Limb (tissue), 2 donors: ENCODE measurements at regions not wholly inside any gene's neighbourhood (a gene's known extent, or its start where the extent isn't known, plus 50 kb on each side); places are given as distances from the start of the nearest gene placed in this dataset.
"Not testable (repeated sequence)": the region's sequence is repeated elsewhere in the genome, so short reads cannot be mapped to it uniquely, and the experiment has no call there.

Source experiments
- DNase-seq, 2 donors: peaks; one replicate each; pipeline ENCODE4 v3.0.0-alpha.2; 2016; ENCODE audit errors: extremely low spot score in 2 of 2

DNA sequence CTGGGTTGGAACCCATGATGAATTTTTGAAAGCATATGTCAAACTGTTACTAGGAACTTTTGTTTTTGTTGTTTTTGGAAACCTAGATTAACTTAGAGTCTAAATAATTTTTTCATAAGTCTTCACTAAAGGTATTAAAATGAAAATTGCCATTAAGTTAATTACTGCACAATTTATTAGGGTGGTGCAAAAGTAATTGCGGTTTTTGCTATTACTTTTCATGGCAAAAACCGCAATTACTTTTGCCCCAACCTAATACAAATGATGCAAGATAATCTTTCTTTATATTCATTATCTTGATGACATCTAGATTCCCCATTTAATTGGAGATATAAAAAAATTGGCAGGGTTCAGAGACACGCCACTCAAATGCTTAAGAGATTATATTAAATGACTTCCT is 145.0 kb upstream of the PKP2 start:
- no peak for DNase-seq

DNA sequence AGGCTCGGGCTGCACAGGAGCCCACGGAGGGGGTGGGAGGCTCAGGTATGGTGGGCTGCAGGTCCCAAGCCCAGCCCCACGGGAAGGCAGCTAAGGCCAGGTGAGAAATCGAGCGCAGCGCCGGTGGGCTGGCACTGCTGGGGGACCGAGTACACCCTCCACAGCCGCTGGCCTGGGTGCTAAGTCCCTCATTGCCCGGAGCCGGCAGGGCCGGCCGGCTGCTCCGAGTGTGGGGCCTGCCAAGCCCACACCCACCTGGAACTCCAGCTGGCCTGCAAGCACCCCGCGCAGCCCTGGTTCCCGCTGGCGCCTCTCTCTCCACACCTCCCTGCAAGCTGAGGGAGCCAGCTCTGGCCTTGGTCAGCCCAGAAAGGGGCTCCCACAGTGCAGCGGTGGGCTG is 137.4 kb upstream of the PKP2 start:
- not testable (repeated sequence) for DNase-seq

GRCh38 chr12:33026791-33027190 is 130.2 kb upstream of the PKP2 start:
- no peak for DNase-seq

- not testable (repeated sequence) for DNase-seq
Measured at GRCh38 chr12:33022724-33023123, 126.1 kb upstream of the PKP2 start.

DNA sequence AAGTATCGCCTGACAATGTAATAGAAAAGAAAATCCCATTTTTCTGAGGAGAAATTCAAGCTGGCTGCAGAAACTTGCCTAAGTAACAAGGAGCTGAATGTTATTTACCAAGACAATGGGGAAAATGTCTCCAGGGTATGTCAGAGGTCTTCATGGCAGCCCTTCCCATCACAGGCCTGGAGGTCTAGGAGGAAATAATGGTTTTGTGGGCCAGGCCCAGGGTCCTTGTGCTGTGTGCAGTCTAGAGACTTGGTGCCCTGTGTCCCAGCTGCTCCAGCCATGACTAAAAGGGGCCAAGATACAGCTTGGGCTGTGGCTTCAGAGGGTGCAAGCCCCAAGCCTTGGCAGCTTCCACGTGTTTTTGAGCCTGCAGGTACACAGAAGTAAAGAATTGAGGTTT is 120.5 kb upstream of the PKP2 start:
- not testable (repeated sequence) for DNase-seq

- no peak for DNase-seq
Measured at GRCh38 chr12:33012226-33012625, 115.6 kb upstream of the PKP2 start.

DNA sequence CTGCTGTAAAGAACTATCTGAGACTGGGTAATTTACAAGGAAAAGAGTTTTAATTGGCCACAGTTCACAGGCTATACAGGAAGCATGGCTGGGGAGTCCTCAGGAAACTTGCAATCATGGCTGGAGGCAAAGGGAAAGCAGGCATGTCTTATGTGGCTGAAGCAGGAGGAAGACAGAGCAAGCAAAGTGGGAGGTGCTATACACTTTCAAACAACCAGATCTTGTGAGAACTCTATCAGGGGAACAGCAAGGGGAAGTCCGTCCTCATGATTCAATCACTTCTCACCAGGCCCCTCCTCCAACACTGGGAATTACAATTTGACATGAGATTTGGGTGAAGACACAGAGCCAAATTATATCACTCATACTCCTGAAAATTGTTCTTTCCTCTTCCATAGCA is 109.5 kb upstream of the PKP2 start:
- no peak for DNase-seq

DNA sequence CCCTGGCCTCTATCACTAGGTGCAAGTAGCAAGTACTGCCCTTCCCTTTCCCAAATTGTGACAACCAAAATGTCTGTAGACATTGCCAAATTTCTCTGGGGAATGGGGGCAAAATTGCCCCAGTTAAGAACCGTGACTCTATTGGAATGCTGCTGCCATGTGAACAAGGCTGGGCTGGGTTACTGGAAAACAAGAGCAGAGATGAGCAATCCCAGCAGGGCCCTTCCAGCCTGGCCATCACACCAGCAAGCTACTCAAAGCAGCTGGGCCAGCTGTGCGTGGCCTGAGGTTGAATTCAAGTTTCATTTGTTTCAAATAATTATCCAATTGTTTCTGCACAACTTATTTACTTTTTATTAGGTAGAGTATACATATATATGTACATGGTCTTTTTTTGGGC is 103.4 kb upstream of the PKP2 start:
- DNase-seq = no peak

DNA sequence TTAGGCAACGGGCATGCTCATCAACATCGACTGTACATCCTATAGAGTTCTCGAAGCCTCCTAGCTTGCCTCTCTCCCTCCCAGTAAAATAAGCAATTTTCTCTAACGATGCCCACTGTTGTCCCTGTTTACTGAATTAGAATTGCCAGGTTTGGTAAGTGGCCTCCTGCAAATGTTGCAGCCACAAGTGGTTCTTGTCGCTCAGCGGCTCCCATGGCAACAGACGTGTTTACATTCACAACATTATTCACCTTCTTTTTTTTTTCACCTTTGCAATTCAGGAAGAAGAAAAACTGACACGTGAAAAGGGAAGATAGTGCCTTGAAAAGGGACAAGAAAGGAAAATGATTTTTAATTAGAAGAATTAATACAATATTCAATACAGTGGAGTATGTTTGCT is 100.9 kb upstream of the PKP2 start:
- no peak for DNase-seq

DNA sequence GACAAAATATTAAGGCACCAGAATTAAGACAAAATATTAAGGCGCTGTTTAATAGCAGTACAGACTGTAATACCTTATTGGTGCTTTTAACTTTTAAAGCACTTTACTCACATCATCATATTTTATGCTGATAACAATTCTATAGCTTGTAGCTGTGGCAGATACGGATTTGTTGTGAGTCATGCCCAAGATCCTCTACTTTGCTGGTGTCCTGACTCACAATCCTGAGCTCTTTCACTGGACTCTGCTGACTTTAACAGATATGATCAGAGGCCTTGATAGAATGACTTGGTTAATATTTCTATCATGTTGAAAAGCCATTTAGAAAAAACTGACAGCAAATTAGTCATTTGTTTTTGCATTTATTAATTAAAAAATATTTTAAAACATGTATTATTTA is 99.0 kb upstream of the PKP2 start:
- DNase-seq = no peak

DNA sequence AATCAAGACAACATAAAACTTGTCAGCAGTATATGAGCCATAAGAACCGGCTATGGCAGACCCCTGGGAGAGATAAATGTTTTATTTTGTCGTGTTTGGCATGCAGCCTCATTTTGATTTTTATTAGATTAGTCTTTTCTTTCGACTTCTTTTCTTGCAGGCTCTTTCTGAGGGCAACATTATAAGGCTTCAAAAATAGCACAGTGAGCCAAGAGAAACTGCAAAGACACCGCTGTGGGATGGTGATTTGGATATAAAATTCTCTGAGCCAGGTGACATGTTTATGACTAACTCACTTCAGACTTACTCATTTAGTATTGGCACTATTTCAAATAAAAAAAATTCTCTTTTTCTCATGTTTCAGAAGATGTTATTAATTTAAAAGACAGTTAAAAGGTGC is 96.8 kb upstream of the PKP2 start:
- no peak for DNase-seq

- no peak for DNase-seq
Measured at GRCh38 chr12:32989705-32990104, 93.1 kb upstream of the PKP2 start.

GRCh38 chr12:32988982-32989381 is 92.4 kb upstream of the PKP2 start:
- no peak for DNase-seq

GRCh38 chr12:32987512-32987911 is 90.9 kb upstream of the PKP2 start:
- no peak for DNase-seq

GRCh38 chr12:32983968-32984367 is 87.4 kb upstream of the PKP2 start:
- no peak for DNase-seq

DNA sequence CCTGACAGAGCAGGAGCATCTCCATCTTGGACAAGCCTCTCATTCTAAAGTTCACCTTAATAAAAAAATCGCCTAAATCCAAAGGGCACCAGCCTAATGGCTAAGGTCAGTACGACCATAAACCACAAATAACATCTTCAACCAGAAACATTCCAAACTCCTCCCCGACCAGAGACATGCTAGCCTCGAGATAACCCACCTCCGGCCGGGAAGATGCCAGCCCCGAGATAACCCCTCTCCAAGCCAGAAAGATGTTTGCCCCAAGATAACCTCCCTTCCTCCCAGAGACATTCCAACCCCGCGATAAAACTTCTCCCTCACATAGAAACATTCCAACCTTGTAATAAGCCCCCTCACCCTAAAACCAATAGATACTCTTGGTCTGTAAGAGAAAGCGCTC is 86.8 kb upstream of the PKP2 start:
- no peak for DNase-seq

DNA sequence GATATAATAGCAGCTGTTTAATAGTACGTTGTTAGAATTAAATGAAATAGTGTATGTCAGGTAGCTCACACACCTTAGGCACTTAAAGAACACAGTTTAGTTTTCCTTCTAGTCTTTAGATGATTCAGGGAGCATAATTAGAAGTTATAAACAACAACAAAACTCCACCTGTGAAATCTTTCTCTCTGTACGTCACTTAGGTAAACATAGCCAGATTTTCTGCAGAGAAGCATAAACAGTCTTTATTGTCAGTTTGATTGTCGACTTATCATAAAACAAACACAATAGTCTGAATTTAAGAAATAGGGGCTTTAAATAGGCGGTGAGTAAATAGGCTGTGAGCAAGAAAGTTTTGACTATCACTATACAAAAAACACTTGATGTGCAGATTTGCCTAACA is 84.6 kb upstream of the PKP2 start:
- no peak for DNase-seq

DNA sequence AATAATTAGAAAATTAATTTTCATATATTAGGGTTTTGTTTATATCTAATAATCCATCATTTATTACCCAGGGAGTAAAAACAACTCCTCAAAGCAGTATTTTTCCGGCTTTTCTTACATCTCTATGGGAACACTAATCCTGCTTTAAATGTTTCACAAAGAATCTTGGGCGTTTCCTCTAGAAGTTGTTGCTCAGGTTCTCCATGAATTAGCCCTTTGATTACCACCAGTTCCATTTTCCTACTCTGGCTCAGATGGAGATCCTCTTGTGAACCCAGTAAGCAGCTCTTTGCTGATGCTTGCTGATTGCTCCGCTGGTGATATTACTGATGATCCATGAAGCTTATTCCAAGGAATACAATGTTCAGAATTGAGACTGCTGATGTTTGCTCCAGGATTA is 78.5 kb upstream of the PKP2 start:
- DNase-seq = no peak

DNA sequence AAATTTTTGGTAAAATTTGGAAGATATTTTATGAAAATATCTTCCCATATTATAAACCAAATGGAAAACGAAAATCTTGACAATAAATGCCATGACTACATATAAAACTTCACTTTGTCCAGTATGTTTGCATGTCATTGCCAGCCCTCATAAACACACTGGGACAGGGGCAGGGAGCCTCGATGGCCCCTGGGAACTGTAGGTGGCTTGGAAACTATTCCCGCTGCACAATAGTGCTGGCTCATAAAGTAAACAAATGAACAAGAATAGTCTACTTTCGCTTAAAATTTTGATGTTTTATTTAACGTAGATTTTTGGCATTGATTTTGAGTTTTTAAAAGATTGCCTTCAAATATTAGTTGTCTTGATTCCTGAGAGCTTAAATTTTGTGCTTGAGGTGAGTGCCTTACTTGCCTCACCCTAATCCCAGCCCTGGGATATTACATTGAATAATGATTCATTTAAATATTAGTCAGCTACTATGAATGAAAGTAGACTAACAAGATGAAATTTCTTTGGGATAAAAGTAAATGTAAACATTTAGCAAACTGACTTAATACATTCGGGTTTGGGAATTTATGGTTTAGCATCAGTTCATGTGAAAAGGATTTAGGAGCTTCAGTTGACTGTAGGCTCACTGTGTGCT is 74.0 kb upstream of the PKP2 start:
- no peak for DNase-seq

DNA sequence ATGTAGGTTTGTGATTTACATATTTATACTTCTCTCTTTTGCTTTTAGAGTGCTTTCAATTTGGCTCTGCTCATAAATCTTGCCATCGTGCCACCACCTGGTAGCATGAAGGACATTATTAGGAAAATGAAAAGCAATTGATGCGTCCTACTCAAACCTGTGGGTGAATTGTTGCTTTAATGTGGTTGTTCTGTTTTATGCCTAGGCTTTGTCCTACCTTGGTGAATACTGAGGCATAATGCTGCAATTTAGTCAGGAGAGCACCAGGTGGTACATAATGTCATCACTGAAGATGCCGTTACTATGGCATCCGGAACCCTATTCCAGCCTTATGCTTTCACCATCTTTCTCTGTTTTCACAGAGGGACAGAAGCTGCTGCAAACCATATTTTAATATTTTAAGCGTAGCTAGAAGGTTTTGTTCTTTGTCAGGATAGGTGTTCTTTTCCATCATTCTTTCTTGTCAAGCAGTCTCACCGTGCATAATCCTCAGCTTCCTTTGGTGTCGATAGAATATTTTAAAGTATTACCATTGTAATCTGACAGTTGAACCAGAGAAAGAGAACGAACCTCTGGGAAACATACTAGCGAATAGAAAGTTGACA is 68.5 kb upstream of the PKP2 start:
- no peak for DNase-seq

GRCh38 chr12:32956418-32956817 is 59.8 kb upstream of the PKP2 start:
- not testable (repeated sequence) for DNase-seq

GRCh38 chr12:32952681-32953080 is 56.1 kb upstream of the PKP2 start:
- no peak for DNase-seq

DNA sequence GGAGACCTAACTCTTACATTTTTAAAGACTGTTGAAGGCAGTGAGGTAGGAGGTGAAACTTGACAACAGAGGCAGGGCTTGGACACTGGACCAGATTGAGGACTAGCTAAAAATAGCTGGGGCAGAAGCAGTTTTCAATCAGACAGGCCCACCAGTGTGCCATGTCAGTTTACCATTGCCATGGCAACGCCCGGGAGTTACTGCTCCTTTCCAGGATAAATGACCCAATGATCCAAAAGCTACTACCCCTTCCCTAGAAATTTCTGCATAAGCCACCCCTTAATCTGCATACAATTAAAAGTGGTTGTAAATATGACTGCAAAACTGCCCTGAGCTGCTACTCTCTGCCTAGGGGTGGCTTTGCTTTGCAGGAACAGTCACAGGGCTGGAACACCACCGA is 53.2 kb upstream of the PKP2 start:
- DNase-seq = no peak
